ENCODE measurements at regions not wholly inside any gene's neighbourhood (a gene's known extent, or its start where the extent isn't known, plus 50 kb on each side); places are given as distances from the start of the nearest gene placed in this dataset.

- TF ChIP-seq ZNF384 (IDR thresholded peaks at IDR 0.05) = no peak
- no peak for TF ChIP-seq SP1 (IDR thresholded peaks at IDR 0.05)
- no peak for TF ChIP-seq TARDBP (IDR thresholded peaks at IDR 0.05)
- no peak for TF ChIP-seq BHLHE40 (IDR thresholded peaks at IDR 0.05; ENCODE audit: borderline replicate concordance)
- no peak for TF ChIP-seq ARNT (IDR thresholded peaks at IDR 0.05)
- TF ChIP-seq NFRKB (IDR thresholded peaks at IDR 0.05) = no peak
- TF ChIP-seq ELF4 (IDR thresholded peaks at IDR 0.05) = no peak
- no peak for TF ChIP-seq FOXA1 (IDR thresholded peaks at IDR 0.05)
- no peak for TF ChIP-seq HDGF (IDR thresholded peaks at IDR 0.05; ENCODE audit: borderline replicate concordance)
Measured at GRCh38 chrX:13164611-13165010, 120.2 kb upstream of the FAM9C start.
